DOHH2 (cell line): ENCODE measurements at regions not wholly inside any gene's neighbourhood (a gene's known extent, or its start where the extent isn't known, plus 50 kb on each side); places are given as distances from the start of the nearest gene placed in this dataset.

Experiments
- H3F3A ChIP-seq: fragments of 200-600 bp; sonication (generic), shearing (Covaris generic); 2 replicates; pipeline ENCODE4 v1.6.0; 2016; ENCODE audit warnings: antibody characterized with exemption, mild to moderate bottlenecking; ENCODE audit not compliant: control insufficient read depth, insufficient read depth
- H3K27ac ChIP-seq: fragments of 200-600 bp; sonication (generic); 2 replicates; pipeline ENCODE4 v1.5.1; 2014; ENCODE audit warnings: low read depth, mild to moderate bottlenecking, low read length, moderate library complexity
- H3K27me3 ChIP-seq: fragments of 200-600 bp; sonication (generic); 2 replicates; pipeline ENCODE4 v1.6.1; 2014; ENCODE audit warnings: mild to moderate bottlenecking, low read length, mixed read lengths; ENCODE audit not compliant: control insufficient read depth
- H3K36me3 ChIP-seq: fragments of 200-600 bp; sonication (generic); 2 replicates; pipeline ENCODE4 v1.6.1; 2014; ENCODE audit warnings: mild to moderate bottlenecking, low read length, moderate library complexity, mixed read lengths; ENCODE audit not compliant: control insufficient read depth
- H3K4me1 ChIP-seq: fragments of 200-600 bp; sonication (generic); 2 replicates; pipeline ENCODE4 v1.6.1; 2014; ENCODE audit warnings: mild to moderate bottlenecking, low read length, mixed read lengths; ENCODE audit not compliant: control insufficient read depth
- H3K4me2 ChIP-seq: fragments of 200-600 bp; sonication (generic); 2 replicates; pipeline ENCODE4 v1.6.0; 2014; ENCODE audit warnings: mild to moderate bottlenecking, low read length, moderate library complexity
- H3K4me3 ChIP-seq: fragments of 200-600 bp; sonication (generic); 2 replicates; pipeline ENCODE4 v1.5.1; 2014; ENCODE audit warnings: mild to moderate bottlenecking, low read length, mixed read lengths
- H3K79me2 ChIP-seq: fragments of 200-600 bp; sonication (generic); 2 replicates; pipeline ENCODE4 v1.6.1; 2014; ENCODE audit warnings: mild to moderate bottlenecking, low read length, mixed read lengths; ENCODE audit not compliant: control insufficient read depth
- H3K9me2 ChIP-seq: fragments of 200-600 bp; sonication (generic); replicated peaks from 2 replicates; pipeline ENCODE4 v1.6.1; 2014; ENCODE audit warnings: mild to moderate bottlenecking, low read length, mixed read lengths; ENCODE audit not compliant: control insufficient read depth
- H3K9me3 ChIP-seq: fragments of 200-600 bp; sonication (generic); 2 replicates; pipeline ENCODE4 v1.6.1; 2014; ENCODE audit warnings: antibody characterized with exemption, low read length, mixed read lengths; ENCODE audit not compliant: control insufficient read depth, insufficient read depth
- H4K20me1 ChIP-seq: fragments of 200-600 bp; sonication (generic); 2 replicates; pipeline ENCODE4 v1.6.0; 2014; ENCODE audit warnings: low read depth, mild to moderate bottlenecking, antibody characterized with exemption, low read length, moderate library complexity; ENCODE audit not compliant: control insufficient read depth, insufficient read depth
- EZH2phosphoT487 ChIP-seq: fragments of 200-600 bp; sonication (generic); IDR thresholded peaks from 2 replicates; pipeline ENCODE4 v1.6.1; 2017; ENCODE audit warnings: borderline replicate concordance, mild to moderate bottlenecking, antibody characterized with exemption, low read length, moderate library complexity, mixed read lengths
- TF ChIP-seq, protein P1 (sequence below): fragments of 200-600 bp; sonication (generic); IDR thresholded peaks from one replicate; pipeline ENCODE4 v1.5.1; 2014; ENCODE audit warnings: antibody characterized with exemption, mild to moderate bottlenecking, low read depth, low read length; ENCODE audit not compliant: poor library complexity, severe bottlenecking

- no peak for TF ChIP-seq EZH2phosphoT487
- TF ChIP-seq, protein P1, sequence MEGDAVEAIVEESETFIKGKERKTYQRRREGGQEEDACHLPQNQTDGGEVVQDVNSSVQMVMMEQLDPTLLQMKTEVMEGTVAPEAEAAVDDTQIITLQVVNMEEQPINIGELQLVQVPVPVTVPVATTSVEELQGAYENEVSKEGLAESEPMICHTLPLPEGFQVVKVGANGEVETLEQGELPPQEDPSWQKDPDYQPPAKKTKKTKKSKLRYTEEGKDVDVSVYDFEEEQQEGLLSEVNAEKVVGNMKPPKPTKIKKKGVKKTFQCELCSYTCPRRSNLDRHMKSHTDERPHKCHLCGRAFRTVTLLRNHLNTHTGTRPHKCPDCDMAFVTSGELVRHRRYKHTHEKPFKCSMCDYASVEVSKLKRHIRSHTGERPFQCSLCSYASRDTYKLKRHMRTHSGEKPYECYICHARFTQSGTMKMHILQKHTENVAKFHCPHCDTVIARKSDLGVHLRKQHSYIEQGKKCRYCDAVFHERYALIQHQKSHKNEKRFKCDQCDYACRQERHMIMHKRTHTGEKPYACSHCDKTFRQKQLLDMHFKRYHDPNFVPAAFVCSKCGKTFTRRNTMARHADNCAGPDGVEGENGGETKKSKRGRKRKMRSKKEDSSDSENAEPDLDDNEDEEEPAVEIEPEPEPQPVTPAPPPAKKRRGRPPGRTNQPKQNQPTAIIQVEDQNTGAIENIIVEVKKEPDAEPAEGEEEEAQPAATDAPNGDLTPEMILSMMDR = no peak
- H3F3A ChIP-seq = no peaks in the 10 kb centered on the region
Measured at GRCh38 chr1:199751506-199751905, 276.0 kb upstream of the NR5A2 start.

DNA sequence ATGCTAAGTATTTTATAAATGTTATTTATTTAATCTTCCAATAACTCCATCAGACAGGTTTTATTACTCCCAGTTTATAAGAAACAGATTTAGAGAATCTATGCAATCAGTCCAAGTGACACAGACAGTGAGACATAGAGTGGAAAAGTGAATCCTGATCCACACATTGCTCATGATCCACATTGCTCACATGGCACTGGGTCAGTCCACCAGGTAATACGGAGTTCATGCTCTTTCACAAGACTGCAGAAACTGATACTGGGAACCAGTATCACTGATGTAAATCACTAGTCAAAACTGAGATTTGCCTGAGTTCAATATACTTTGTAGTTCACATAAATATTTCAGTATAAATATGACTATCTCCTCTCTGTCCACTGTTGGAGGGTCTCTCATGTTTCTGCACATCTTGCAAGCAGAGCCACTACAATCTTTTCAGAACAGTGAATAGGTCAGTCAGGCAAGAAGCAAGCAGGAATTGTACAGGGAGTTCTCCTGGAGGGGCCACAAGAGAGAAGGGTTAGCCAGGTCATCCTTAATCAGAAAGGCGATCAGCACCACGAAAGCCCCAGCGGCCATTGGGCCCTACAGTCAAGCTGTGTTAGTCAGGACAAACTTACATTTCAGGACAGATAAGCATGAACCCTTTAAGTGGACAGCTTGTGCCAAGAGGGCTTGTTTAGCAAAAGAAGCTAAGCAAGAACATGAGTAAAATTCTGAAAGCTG is 275.4 kb upstream of the NR5A2 start:
- Histone ChIP-seq H3K9me3 (no peaks in the 10 kb centered on the region), H3K27me3 (no peaks in the 10 kb centered on the region), H4K20me1 (no peaks in the 10 kb centered on the region), H3K36me3 (no peaks in the 10 kb centered on the region), H3K79me2 (no peaks in the 10 kb centered on the region), H3K4me1 (no peaks in the 10 kb centered on the region), H3F3A (no peaks in the 10 kb centered on the region), H3K9me2 (no peaks in the 10 kb centered on the region), H3K27ac (no peak overlapping the region), H3K4me2 (no peak overlapping the region), H3K4me3 (no peak overlapping the region)
- TF ChIP-seq, protein P1 = no peak
- no peak for TF ChIP-seq EZH2phosphoT487

More at GRCh38 chr1:199751506-199751905, 276.0 kb upstream of the NR5A2 start:
- Histone ChIP-seq H3K79me2 (no peaks in the 10 kb centered on the region), H4K20me1 (no peaks in the 10 kb centered on the region), H3K4me1 (no peaks in the 10 kb centered on the region), H3K27me3 (no peaks in the 10 kb centered on the region), H3K9me2 (no peaks in the 10 kb centered on the region), H3K4me2 (no peak overlapping the region), H3K4me3 (no peak overlapping the region), H3K27ac (no peak overlapping the region), H3K36me3 (no peaks in the 10 kb centered on the region), H3K9me3 (no peaks in the 10 kb centered on the region)

- Histone ChIP-seq H4K20me1 (no peaks in the 10 kb centered on the region), H3K4me3 (no peak overlapping the region), H3K27ac (no peak overlapping the region), H3K4me2 (no peak overlapping the region), H3K4me1 (no peaks in the 10 kb centered on the region), H3K9me3 (no peaks in the 10 kb centered on the region), H3K36me3 (no peaks in the 10 kb centered on the region), H3K9me2 (no peaks in the 10 kb centered on the region), H3K27me3 (no peaks in the 10 kb centered on the region; the same call in 1 of the 2 replicates), H3K79me2 (no peaks in the 10 kb centered on the region), H3F3A (no peaks in the 10 kb centered on the region)
- TF ChIP-seq, protein P1 = no peak
Measured at GRCh38 chr1:199752688-199753027, 274.9 kb upstream of the NR5A2 start.
